Sigmoid colon (tissue), 6 donors: ENCODE measurements at regions not wholly inside any gene's neighbourhood (a gene's known extent, or its start where the extent isn't known, plus 50 kb on each side); places are given as distances from the start of the nearest gene placed in this dataset.
"Not testable (repeated sequence)": the region's sequence is repeated elsewhere in the genome, so short reads cannot be mapped to it uniquely, and the experiment has no call there.

Experiments
- DNase-seq: peaks from one replicate; pipeline ENCODE4 v3.0.0-alpha.2; 2019
- H3K27ac ChIP-seq, 4 donors: fragments of 200-600 bp; sonication (generic); one replicate each; pipeline ENCODE4 v1.5.1; 2016 to 2019; ENCODE audit warnings: mild to moderate bottlenecking in 1 of 4
- H3K27me3 ChIP-seq, 3 donors: fragments of 200-600 bp; sonication (generic); one replicate each; pipeline ENCODE4 v1.5.1; 2019; ENCODE audit warnings: mild to moderate bottlenecking in 1 of 3
- H3K36me3 ChIP-seq, 4 donors: fragments of 200-600 bp; sonication (generic); one replicate each; pipeline ENCODE4 v1.5.1; 2016 to 2019
- H3K4me1 ChIP-seq, 4 donors: fragments of 200-600 bp; sonication (generic); one replicate each; pipeline ENCODE4 v1.5.1; 2017 to 2019
- H3K4me3 ChIP-seq, 4 donors: fragments of 200-600 bp; sonication (generic); one replicate each; pipeline ENCODE4 v1.5.1; 2017 to 2019; ENCODE audit warnings: mild to moderate bottlenecking in 2 of 4, moderate library complexity in 1 of 4
- H3K9me3 ChIP-seq, 4 donors: fragments of 200-600 bp in 3 of 4; sonication (generic) in 3 of 4; one replicate each; pipeline versions ENCODE4 v1.5.1 to v1.6.1; 2013 to 2019
- EP300 ChIP-seq, 4 donors: sonication (generic); formaldehyde crosslinking; IDR thresholded peaks; one replicate each; pipeline ENCODE4 v1.6.1; 2017; ENCODE audit warnings: antibody characterized with exemption in 4 of 4
- POLR2A ChIP-seq, 2 donors: fragments of 450-650 bp; IDR thresholded peaks; one replicate each; pipeline ENCODE4 v1.6.1; 2016; ENCODE audit warnings: antibody characterized with exemption in 2 of 2, mild to moderate bottlenecking in 2 of 2, moderate library complexity in 2 of 2
- POLR2AphosphoS5 ChIP-seq, 4 donors: sonication (generic); formaldehyde crosslinking; IDR thresholded peaks; one replicate each; pipeline ENCODE4 v1.6.1; 2017; ENCODE audit warnings: antibody characterized with exemption in 4 of 4
- WGBS, 2 donors: extraction: QIAGEN DNeasy Blood & Tissue Kit; methylation state at CpG; one replicate each; pipeline ENCODE4 v1.1.7; 2013; 5-methylcytosine and 5-hydroxymethylcytosine counted together
- intact Hi-C: fragments of 100-400 bp; cut with DNase I; formaldehyde crosslinking; loops from one replicate; pipeline ENCODE4 v1.15.1; 2023
- TF ChIP-seq, protein P1 (sequence below), 4 experiments: fragments of 450-650 bp in 3 of 4; fragments of 200-600 bp in 1 of 4; IDR thresholded peaks; one replicate each; pipeline ENCODE4 v1.5.1; 2016 to 2019; ENCODE audit warnings: antibody characterized with exemption in 4 of 4, mild to moderate bottlenecking in 3 of 4, moderate library complexity in 2 of 4
- donor health status: healthy with polysubstance abuse.
- donor health status: healthy.

DNA sequence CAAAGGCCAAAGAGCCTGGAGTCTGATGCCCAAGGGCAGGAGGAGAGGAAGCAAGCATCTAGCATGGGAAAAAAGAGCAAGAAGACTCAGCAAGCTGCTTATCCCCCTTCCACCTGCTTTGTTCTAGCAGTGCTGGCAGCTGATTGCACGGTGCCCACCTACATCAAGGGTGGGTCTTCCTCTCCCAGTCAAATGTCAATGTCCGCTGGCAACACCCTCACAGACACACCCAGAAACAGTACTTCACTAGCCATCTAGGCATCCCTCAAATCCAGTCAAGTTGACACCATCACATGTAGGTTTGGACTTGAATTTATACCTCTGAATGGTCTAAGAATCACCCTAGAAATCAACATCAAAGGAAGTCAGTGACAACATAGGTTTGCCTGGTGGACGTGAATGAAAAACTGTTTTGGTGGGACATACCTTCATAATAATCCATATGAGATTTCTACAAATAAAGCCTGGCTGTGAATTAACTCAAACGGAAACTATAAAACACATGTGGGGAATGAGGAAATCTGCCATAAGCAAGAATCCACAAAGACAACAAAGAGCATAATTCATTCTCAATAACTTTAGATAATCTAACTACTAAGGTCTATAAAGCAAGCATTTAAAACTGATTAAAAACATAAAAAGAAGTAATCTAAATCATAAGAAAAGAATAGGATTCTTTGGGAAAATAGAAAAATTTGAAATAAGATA, 185.8 kb upstream of the JADE1 start:
- H3K27ac ChIP-seq = no peak overlapping the region
- no peaks in the 10 kb centered on the region for H3K27me3 ChIP-seq
- no peak overlapping the region for H3K4me3 ChIP-seq
- no peaks in the 10 kb centered on the region for H3K36me3 ChIP-seq
- H3K9me3 ChIP-seq = no peaks in the 10 kb centered on the region
- intact Hi-C loops = no loop called here
- no peak for TF ChIP-seq EP300 (IDR thresholded peaks at IDR 0.05)
- no peak for TF ChIP-seq POLR2A (IDR thresholded peaks at IDR 0.05)
- TF ChIP-seq, protein P1, sequence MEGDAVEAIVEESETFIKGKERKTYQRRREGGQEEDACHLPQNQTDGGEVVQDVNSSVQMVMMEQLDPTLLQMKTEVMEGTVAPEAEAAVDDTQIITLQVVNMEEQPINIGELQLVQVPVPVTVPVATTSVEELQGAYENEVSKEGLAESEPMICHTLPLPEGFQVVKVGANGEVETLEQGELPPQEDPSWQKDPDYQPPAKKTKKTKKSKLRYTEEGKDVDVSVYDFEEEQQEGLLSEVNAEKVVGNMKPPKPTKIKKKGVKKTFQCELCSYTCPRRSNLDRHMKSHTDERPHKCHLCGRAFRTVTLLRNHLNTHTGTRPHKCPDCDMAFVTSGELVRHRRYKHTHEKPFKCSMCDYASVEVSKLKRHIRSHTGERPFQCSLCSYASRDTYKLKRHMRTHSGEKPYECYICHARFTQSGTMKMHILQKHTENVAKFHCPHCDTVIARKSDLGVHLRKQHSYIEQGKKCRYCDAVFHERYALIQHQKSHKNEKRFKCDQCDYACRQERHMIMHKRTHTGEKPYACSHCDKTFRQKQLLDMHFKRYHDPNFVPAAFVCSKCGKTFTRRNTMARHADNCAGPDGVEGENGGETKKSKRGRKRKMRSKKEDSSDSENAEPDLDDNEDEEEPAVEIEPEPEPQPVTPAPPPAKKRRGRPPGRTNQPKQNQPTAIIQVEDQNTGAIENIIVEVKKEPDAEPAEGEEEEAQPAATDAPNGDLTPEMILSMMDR (IDR thresholded peaks at IDR 0.05) = no peak
- TF ChIP-seq POLR2AphosphoS5 (IDR thresholded peaks at IDR 0.05) = no peak
- no peak for DNase-seq
- H3K4me1 ChIP-seq = no peaks in the 10 kb centered on the region
- WGBS, 2 donors = 17 to 68% methylated on average over 4 of the region's 4 CpGs

DNA sequence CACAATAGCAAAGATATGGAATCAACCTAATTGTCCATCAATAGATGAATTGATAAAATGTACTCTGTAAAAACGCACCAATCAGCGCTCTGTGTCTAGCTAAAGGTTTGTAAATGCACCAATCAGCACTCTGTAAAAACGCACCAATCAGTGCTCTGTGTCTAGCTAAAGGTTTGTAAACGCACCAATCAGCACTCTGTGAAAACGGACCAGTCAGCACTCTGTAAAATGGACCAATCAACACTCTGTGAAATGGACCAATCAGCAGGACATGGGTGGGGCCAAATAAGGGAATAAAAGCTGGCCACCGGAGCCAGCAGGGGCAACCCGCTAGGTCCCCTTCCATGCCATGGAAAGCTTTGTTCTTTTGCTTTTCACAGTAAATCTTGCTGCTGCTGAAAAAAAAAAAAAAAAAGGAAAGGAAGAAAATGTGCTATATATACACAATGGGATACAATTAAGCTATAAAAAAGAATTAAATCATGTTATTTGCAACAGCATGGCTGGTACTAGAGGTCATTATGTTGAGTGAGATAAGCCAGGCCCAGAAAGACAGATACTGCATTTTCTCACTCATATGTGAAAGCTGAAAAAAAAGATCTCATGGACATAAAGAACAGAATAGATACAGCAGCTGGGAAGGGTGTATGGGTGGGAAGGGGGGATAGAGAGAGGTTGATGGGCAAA, 189.1 kb upstream of the JADE1 start:
- H3K36me3 ChIP-seq, H3K4me3 ChIP-seq, H3K27me3 ChIP-seq, intact Hi-C loops, DNase-seq, H3K9me3 ChIP-seq, H3K4me1 ChIP-seq: not testable (repeated sequence)
- 62 to 88% methylated on average over 7 of the region's 7 CpGs for WGBS, 2 donors
- peak overlapping the region in 1 of 4 donors; percentile 31 for H3K27ac ChIP-seq
- peak in 3 of 4 donors; percentile 8 to 22 (median 13) for TF ChIP-seq POLR2AphosphoS5 (IDR thresholded peaks at IDR 0.05)

DNA sequence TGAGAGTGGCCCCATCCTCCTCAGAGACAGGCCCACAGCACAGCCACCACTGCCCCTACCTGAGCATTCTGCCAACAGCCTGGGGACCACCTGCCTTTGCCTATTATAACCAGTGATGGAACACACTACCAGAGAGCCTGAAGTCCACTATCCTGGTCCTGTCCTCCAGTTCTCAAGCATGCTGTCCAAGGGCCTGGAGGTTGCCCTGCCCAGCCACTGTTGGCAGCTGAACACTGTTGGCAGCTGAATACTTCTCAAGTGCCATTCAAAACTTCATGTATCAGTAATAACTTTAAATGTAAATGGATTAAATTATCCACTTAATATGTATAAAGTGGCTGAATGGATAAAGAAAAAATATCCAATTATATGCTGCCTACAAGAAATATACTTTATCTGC, 194.3 kb upstream of the JADE1 start:
- Histone ChIP-seq H3K36me3 (no peaks in the 10 kb centered on the region), H3K27ac (no peak overlapping the region), H3K4me1 (no peaks in the 10 kb centered on the region), H3K9me3 (no peaks in the 10 kb centered on the region), H3K4me3 (no peak overlapping the region), H3K27me3 (no peaks in the 10 kb centered on the region)
- TF ChIP-seq, protein P1 (IDR thresholded peaks at IDR 0.05) = no peak
- TF ChIP-seq POLR2AphosphoS5 (IDR thresholded peaks at IDR 0.05) (no peak), POLR2A (IDR thresholded peaks at IDR 0.05) (no peak), EP300 (IDR thresholded peaks at IDR 0.05) (no peak)
- intact Hi-C loops = no loop called here
- no peak for DNase-seq

DNA sequence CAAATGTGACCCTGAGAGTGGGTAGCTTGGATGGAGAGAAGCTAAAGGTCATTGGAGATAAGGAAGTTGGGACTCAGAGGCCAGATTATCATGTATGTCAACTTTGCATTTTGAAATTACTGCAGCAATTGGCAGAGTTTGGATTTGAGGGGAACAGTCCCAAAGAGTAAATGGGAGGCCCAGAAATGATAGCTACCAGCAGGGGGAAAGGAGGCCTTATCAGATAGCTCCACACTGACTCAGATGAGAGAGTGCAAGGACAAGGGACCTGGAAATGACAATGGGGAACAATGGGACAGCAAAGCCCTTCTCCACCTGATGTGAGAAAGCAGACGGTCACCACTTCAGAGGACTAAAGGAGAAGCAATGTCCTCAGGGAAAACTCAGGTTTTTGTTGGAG, 201.5 kb upstream of the JADE1 start:
- DNase-seq = no peak
- no peaks in the 10 kb centered on the region for H3K9me3 ChIP-seq
- no peaks in the 10 kb centered on the region for H3K36me3 ChIP-seq
- 94 to 98% methylated on average over 1 of the region's 1 CpG for WGBS, 2 donors
- no peaks in the 10 kb centered on the region for H3K4me1 ChIP-seq
- intact Hi-C loops = no loop called here
- H3K27me3 ChIP-seq = no peaks in the 10 kb centered on the region
- H3K27ac ChIP-seq = no peak overlapping the region
- TF ChIP-seq POLR2A (IDR thresholded peaks at IDR 0.05) (no peak), EP300 (IDR thresholded peaks at IDR 0.05) (no peak), POLR2AphosphoS5 (IDR thresholded peaks at IDR 0.05) (no peak)
- TF ChIP-seq, protein P1 (IDR thresholded peaks at IDR 0.05) = no peak
- H3K4me3 ChIP-seq = no peak overlapping the region

DNA sequence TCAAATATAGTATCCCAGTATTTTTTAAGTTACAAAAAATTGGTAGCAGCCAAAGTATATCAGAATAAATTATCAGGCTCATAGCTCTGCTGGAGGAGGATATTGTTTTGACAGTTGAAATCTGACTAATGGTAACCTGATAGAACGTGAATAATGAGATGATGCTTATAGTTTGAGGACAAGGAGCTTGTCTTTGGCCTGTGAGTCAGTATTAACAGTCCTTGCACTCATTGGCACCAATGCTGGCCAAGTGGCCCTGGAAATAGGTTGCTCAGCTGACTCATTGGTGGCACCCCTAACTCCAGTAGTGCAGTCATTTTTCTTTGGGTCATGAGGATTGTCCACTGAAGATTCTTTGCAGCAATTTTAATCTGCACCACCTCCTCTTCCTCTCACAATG, 203.3 kb upstream of the JADE1 start:
- Histone ChIP-seq H3K27me3 (no peaks in the 10 kb centered on the region), H3K4me3 (no peak overlapping the region), H3K36me3 (no peaks in the 10 kb centered on the region), H3K9me3 (no peaks in the 10 kb centered on the region), H3K4me1 (peaks cover 0 to 10% (median 8%) of the 10 kb centered on the region in 4 donors), H3K27ac (no peak overlapping the region)
- no peak for DNase-seq
- TF ChIP-seq EP300 (IDR thresholded peaks at IDR 0.05) (no peak), POLR2A (IDR thresholded peaks at IDR 0.05) (no peak), POLR2AphosphoS5 (IDR thresholded peaks at IDR 0.05) (no peak)
- TF ChIP-seq, protein P1 (IDR thresholded peaks at IDR 0.05) = no peak
- 86 to 91% methylated on average over 1 of the region's 1 CpG for WGBS, 2 donors
- intact Hi-C loops = no loop called here
